PC-3 (cell line): ENCODE measurements at regions not wholly inside any gene's neighbourhood (a gene's known extent, or its start where the extent isn't known, plus 50 kb on each side); places are given as distances from the start of the nearest gene placed in this dataset.

ENCODE experiments used
- ATAC-seq: fragments of 200-7000 bp; cut with Tn5 transposase; 2 replicates; pipeline ENCODE4 v1.9.1; 2020; ENCODE audit warnings: mild to moderate bottlenecking, moderate library complexity
- BruUV-seq: library from RNA; stranded (reverse); fragments of 400-500 nt; replicated peaks from 2 replicates; lab custom pipeline; 2021; lab: Mats Ljungman, UMichigan
- CTCF ChIA-PET: fragments of 300-600 bp; sonication (Branson Sonifier 250); formaldehyde crosslinking; loops from one replicate; lab custom pipeline; 2022; ENCODE audit warnings: antibody characterized with exemption; lab: Charles Lee
- POLR2A ChIA-PET: fragments of 300-600 bp; sonication (Branson Sonifier 250); formaldehyde crosslinking; loops from one replicate; lab custom pipeline; 2022; ENCODE audit warnings: antibody characterized with exemption; ENCODE audit not compliant: unreplicated experiment; lab: Charles Lee
- DNase-seq: peaks from one replicate; pipeline ENCODE4 v3.0.0-alpha.2; 2015
- H2AFZ ChIP-seq: fragments of 300-600 bp; sonication (generic); 2 replicates; pipeline ENCODE4 v1.6.0; 2016; ENCODE audit warnings: antibody characterized with exemption, low read length
- H3F3A ChIP-seq: fragments of 300-600 bp; sonication (generic); one replicate; pipeline ENCODE4 v1.6.0; 2017; ENCODE audit warnings: antibody characterized with exemption, low read length, control low read depth, mild to moderate bottlenecking; ENCODE audit not compliant: unreplicated experiment
- H3K27ac ChIP-seq: fragments of 300-600 bp; sonication (generic); 2 replicates; pipeline ENCODE4 v1.5.1; 2016; ENCODE audit warnings: mild to moderate bottlenecking, low read length
- H3K27me3 ChIP-seq: fragments of 300-600 bp; sonication (generic); 2 replicates; pipeline ENCODE4 v1.6.1; 2016; ENCODE audit warnings: low read length, mixed read lengths
- H3K36me3 ChIP-seq: fragments of 300-600 bp; sonication (generic); 2 replicates; pipeline ENCODE4 v1.6.1; 2016; ENCODE audit warnings: low read depth, mixed run types, low read length, mixed read lengths
- H3K4me1 ChIP-seq: fragments of 300-600 bp; sonication (generic); 2 replicates; pipeline ENCODE4 v1.5.1; 2016; ENCODE audit warnings: low read length; ENCODE audit not compliant: insufficient read depth
- H3K4me2 ChIP-seq: fragments of 300-600 bp; sonication (generic); 2 replicates; pipeline ENCODE4 v1.6.0; 2016; ENCODE audit warnings: low read length
- H3K4me3 ChIP-seq: fragments of 300-600 bp; sonication (generic); 2 replicates; pipeline ENCODE4 v1.5.1; 2016; ENCODE audit warnings: mild to moderate bottlenecking, low read length, mixed read lengths
- H3K79me2 ChIP-seq: fragments of 300-600 bp; sonication (generic); 2 replicates; pipeline ENCODE4 v1.6.1; 2017; ENCODE audit warnings: low read length, mixed read lengths
- H3K9ac ChIP-seq: fragments of 300-600 bp; sonication (generic); 2 replicates; pipeline ENCODE4 v1.6.0; 2016; ENCODE audit warnings: mild to moderate bottlenecking, low read length
- H3K9me2 ChIP-seq: fragments of 300-600 bp; sonication (generic); replicated peaks from 2 replicates; pipeline ENCODE4 v1.6.1; 2016; ENCODE audit warnings: mixed run types, low read length, mixed read lengths
- H3K9me3 ChIP-seq: fragments of 300-600 bp; sonication (generic); 2 replicates; pipeline ENCODE4 v1.6.1; 2016; ENCODE audit warnings: low read length, mixed read lengths
- H4K20me1 ChIP-seq: fragments of 300-600 bp; sonication (generic); 2 replicates; pipeline ENCODE4 v1.6.1; 2016; ENCODE audit warnings: low read length, mixed read lengths
- CTCF ChIP-seq: fragments of 300-600 bp; sonication (generic); conservative IDR thresholded peaks from 2 replicates; pipeline ENCODE4 v1.5.1; 2017; ENCODE audit warnings: antibody characterized with exemption, low read depth, mild to moderate bottlenecking, low read length
- EZH2 ChIP-seq: fragments of 300-600 bp; sonication (generic); IDR thresholded peaks from one replicate; pipeline ENCODE4 v1.6.1; 2017; ENCODE audit warnings: antibody characterized with exemption, mild to moderate bottlenecking, low read length; ENCODE audit not compliant: unreplicated experiment
- EZH2phosphoT487 ChIP-seq: fragments of 300-600 bp; sonication (generic); IDR thresholded peaks from 2 replicates; pipeline ENCODE4 v1.6.1; 2018; ENCODE audit warnings: mild to moderate bottlenecking, antibody characterized with exemption, low read length, borderline replicate concordance
- intact Hi-C: fragments of 100-400 bp; cut with micrococcal nuclease; formaldehyde crosslinking; loops from 2 replicates; pipeline ENCODE4 v1.9.0; 2023

GRCh38 chr5:87649455-87649854, 236.7 kb upstream of the CCNH start:
- ATAC-seq (peak; percentile 64), DNase-seq (peak; percentile 70)
- Histone ChIP-seq H3K4me2 (no peak overlapping the region), H3K4me1 (0 out of 2 replicates have a peak, but pooled peaks cover 6% of the 10 kb centered on the region), H4K20me1 (no peaks in the 10 kb centered on the region), H3K9ac (no peak overlapping the region), H3K79me2 (no peaks in the 10 kb centered on the region), H3K27me3 (no peaks in the 10 kb centered on the region), H3K4me3 (no peak overlapping the region), H2AFZ (no peak overlapping the region), H3K9me2 (no peaks in the 10 kb centered on the region), H3K27ac (no peak overlapping the region), H3K36me3 (no peaks in the 10 kb centered on the region), H3F3A (no peaks in the 10 kb centered on the region), H3K9me3 (no peaks in the 10 kb centered on the region)
- intact Hi-C loops, result no loop called here
- ChIA-PET CTCF (no interaction called here), POLR2A (no interaction called here)
- TF ChIP-seq EZH2phosphoT487 (no peak), EZH2 (no peak), CTCF (no peak)
- BruUV-seq, result no TSS peak

- ChIA-PET CTCF (no interaction called here), POLR2A (no interaction called here)
- H3K9me3 ChIP-seq, result no peaks in the 10 kb centered on the region
- H3K79me2 ChIP-seq, result no peaks in the 10 kb centered on the region
- DNase-seq (no peak), ATAC-seq (no peak)
- no peaks in the 10 kb centered on the region for H3F3A ChIP-seq
- no peaks in the 10 kb centered on the region for H4K20me1 ChIP-seq
- 0 out of 2 replicates have a peak, but pooled peaks cover 5% of the 10 kb centered on the region for H3K4me1 ChIP-seq
- H3K27ac ChIP-seq, result no peak overlapping the region
- BruUV-seq, result no TSS peak
- no peaks in the 10 kb centered on the region; the same call in 1 of the 2 replicates for H3K9me2 ChIP-seq
- H3K36me3 ChIP-seq, result no peaks in the 10 kb centered on the region
- peaks cover 7% of the 10 kb centered on the region; the same call in 1 of the 2 replicates for H3K27me3 ChIP-seq
- H3K9ac ChIP-seq, result no peak overlapping the region
- intact Hi-C loops, result no loop called here
- no peak overlapping the region for H3K4me3 ChIP-seq
- H3K4me2 ChIP-seq, result no peak overlapping the region
- no peak overlapping the region for H2AFZ ChIP-seq
- TF ChIP-seq EZH2 (no peak), CTCF (no peak), EZH2phosphoT487 (no peak)
Measured at GRCh38 chr5:87645224-87645623, 232.5 kb upstream of the CCNH start.

GRCh38 chr5:87640902-87641301, 228.2 kb upstream of the CCNH start:
- no TSS peak for BruUV-seq
- CTCF ChIA-PET, result no interaction called here

More at GRCh38 chr5:87640902-87641301, 228.2 kb upstream of the CCNH start:
- no peaks in the 10 kb centered on the region for H3K79me2 ChIP-seq
- TF ChIP-seq EZH2phosphoT487 (no peak), EZH2 (no peak), CTCF (no peak)
- intact Hi-C loops, result no loop called here
- ATAC-seq, result peak; percentile 43; the same call in 1 of the 2 replicates
- no peaks in the 10 kb centered on the region for H4K20me1 ChIP-seq
- H3K9me3 ChIP-seq, result no peaks in the 10 kb centered on the region
- peaks cover 7% of the 10 kb centered on the region; the same call in 1 of the 2 replicates for H3K27me3 ChIP-seq
- no peak overlapping the region for H2AFZ ChIP-seq
- H3K9me2 ChIP-seq, result no peaks in the 10 kb centered on the region; the same call in 1 of the 2 replicates
- H3K36me3 ChIP-seq, result no peaks in the 10 kb centered on the region
- H3K4me3 ChIP-seq, result no peak overlapping the region
- H3K27ac ChIP-seq, result no peak overlapping the region
- no peak overlapping the region for H3K4me2 ChIP-seq
- H3F3A ChIP-seq, result no peaks in the 10 kb centered on the region
- H3K9ac ChIP-seq, result no peak overlapping the region
- no peaks in the 10 kb centered on the region for H3K4me1 ChIP-seq
- POLR2A ChIA-PET, result no interaction called here
- no peak for DNase-seq
